GM19240 (cell line): ENCODE measurements at regions not wholly inside any gene's neighbourhood (a gene's known extent, or its start where the extent isn't known, plus 50 kb on each side); places are given as distances from the start of the nearest gene placed in this dataset.

Experiments used
- DNase-seq: peaks from one replicate; pipeline ENCODE4 v3.0.0; 2011; ENCODE audit warnings: low spot score; ENCODE audit not compliant: insufficient read length

- DNase-seq: no peak
Observed at GRCh38 chr9:135422341-135422944, 57.1 kb upstream of the PPP1R26 start.

- no peak for DNase-seq
Observed at GRCh38 chr9:135423725-135424124, 55.9 kb upstream of the PPP1R26 start.
